GM19324 (cell line): ENCODE measurements at regions not wholly inside any gene's neighbourhood (a gene's known extent, or its start where the extent isn't known, plus 50 kb on each side); places are given as distances from the start of the nearest gene placed in this dataset.

Experiments
- ATAC-seq: cut with Tn5 transposase; IDR thresholded peaks from one replicate; pipeline ENCODE4 v1.9.1; 2021; ENCODE audit warnings: mild to moderate bottlenecking, moderate library complexity; ENCODE audit not compliant: unreplicated experiment, low FRiP score

DNA sequence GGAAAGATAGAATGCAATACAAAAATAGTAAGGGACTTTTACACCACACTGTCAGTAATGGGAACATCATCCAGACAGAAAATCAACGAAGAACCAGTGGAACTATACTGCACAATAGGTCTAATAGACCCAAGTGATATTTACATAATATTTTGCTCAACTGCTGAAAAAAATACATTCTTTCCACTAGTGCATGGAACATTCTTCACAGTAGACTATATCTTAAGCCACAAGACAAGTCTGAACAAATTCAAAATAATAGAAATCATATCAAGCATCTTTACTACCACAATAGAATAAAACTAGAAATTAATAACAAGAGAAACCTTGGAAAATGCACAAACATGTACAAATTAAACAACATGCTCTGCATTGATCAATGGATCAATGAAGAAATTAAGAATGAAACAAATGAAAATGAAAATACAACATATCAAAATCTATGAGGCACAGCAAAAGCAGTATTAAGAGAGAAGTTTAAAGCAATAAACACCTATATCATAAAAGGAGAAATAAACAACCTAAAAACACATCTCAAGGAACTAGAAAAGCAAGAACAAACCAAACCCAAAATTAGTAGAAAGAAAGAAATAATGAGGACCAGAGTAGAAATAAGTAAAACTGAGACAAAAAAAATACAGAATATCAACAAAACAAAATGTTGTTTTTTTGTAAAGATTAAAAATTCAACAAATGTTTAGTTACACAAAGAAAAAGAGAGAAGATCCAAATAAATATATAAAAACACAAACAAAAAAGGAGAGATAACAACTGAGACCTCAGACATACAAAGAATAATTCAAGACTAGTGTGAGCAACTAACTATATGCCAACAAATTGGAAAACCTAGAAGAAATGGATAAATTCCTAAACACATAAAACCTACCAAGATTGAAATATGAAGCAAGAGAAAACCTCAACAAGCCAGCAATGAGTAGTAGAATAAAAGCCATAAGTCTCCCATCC is 51.5 kb upstream of the ANTXR2 start:
- ATAC-seq: no peak
